ENCODE measurements at regions not wholly inside any gene's neighbourhood (a gene's known extent, or its start where the extent isn't known, plus 50 kb on each side); places are given as distances from the start of the nearest gene placed in this dataset.

DNA sequence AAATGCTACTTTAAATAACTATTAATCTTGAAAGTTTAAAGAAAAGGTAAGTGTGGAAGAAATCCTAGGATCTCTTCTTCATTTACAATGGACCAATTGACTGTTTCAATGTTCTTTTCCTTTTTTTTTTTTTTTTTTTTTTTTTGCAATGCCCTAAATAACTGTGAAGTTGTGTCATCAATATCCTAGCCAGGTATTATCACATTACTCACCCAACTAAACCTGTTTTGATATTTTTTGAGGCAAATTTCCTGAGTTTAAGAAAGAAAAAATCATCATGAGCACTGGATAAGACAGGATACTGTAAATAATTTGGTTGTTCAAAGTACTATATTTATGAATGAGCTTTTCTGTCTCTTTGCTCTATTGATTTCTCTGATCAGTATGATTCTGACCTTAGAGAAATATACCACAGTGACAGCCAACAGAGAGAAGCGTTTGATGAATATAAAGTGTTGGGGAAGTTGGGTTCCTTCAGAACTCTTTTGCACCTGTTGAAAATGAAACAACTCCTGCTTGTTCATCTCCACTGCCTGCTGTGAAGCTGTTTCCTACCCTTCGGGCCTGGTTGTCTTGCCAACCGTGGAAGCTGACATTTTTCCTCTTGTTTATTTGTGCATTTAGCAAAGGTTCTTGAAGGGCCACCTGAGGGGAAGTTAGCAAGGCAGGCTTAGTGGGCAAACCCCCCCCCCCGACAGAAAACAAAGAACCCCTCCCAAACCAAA is 1220.5 kb upstream of the SLC10A2 start:
- Histone ChIP-seq H3K9me3 (no peaks in the 10 kb centered on the region), H3K36me3 (ENCODE audit: control insufficient read depth in 2 of 2, extremely low read depth in 1 of 2, insufficient read depth in 1 of 2, low read length in 1 of 2) (no peaks in the 10 kb centered on the region), H3K4me1 (ENCODE audit: control insufficient read depth in 1 of 2, extremely low read depth in 1 of 2, insufficient read depth in 2 of 2, low read length in 2 of 2) (no peaks in the 10 kb centered on the region), H3K27ac (ENCODE audit: low read length) (no peak overlapping the region), H3K4me3 (ENCODE audit: control insufficient read depth in 1 of 2, extremely low read depth in 1 of 2, low read length in 1 of 2) (no peak overlapping the region), H3K27me3 (replicated peaks in 1 of 2; ENCODE audit: control insufficient read depth in 2 of 2, extremely low read depth in 1 of 2, insufficient read depth in 2 of 2, low read length in 1 of 2) (no peaks in the 10 kb centered on the region)
- Mint-ChIP-seq H3K9me3 (peaks cover 0 to 3% (median 0%) of the 10 kb centered on the region in 3 donors), H3K4me1 (no peaks in the 10 kb centered on the region), H3K4me3 (no peak overlapping the region), H3K36me3 (no peaks in the 10 kb centered on the region), H3K27me3 (no peaks in the 10 kb centered on the region), H3K27ac (no peak overlapping the region)
- ChIA-PET POLR2A (no interaction called here), CTCF (no interaction called here)
- no peak for ATAC-seq (replicated peaks in 1 of 4)
- DNase-seq: no peak
- no CpG with 5 or more reads among the region's 4 CpGs for WGBS (ENCODE audit: insufficient coverage)

DNA sequence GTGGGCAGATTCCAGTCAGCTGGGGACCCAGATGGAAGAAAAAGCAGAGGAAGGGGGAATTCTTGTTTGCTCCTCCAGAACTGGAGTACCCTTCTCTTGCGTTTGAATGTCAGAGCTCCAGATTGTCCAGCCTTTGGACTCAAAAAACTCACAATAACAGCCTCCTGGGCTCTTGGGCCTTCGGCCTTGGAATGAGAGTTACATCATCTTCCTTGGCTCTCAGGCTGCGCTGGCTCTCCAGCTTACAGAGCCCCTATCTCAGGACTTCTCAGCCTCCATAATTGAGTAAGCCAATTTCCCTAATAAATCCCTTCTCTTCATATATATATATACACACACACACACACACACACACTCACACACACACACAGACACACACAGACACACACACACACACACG is 1215.7 kb upstream of the SLC10A2 start:
- ATAC-seq (replicated peaks in 1 of 4) (no peak), DNase-seq (no peak)
- Histone ChIP-seq H3K36me3 (ENCODE audit: control insufficient read depth in 2 of 2, extremely low read depth in 1 of 2, insufficient read depth in 1 of 2, low read length in 1 of 2) (no peaks in the 10 kb centered on the region), H3K4me1 (ENCODE audit: control insufficient read depth in 1 of 2, extremely low read depth in 1 of 2, insufficient read depth in 2 of 2, low read length in 2 of 2) (no peaks in the 10 kb centered on the region), H3K27ac (ENCODE audit: low read length) (no peak overlapping the region), H3K4me3 (ENCODE audit: control insufficient read depth in 1 of 2, extremely low read depth in 1 of 2, low read length in 1 of 2) (no peak overlapping the region), H3K27me3 (replicated peaks in 1 of 2; ENCODE audit: control insufficient read depth in 2 of 2, extremely low read depth in 1 of 2, insufficient read depth in 2 of 2, low read length in 1 of 2) (no peaks in the 10 kb centered on the region), H3K9me3 (no peaks in the 10 kb centered on the region)
- CTCF ChIA-PET: no interaction called here
- no peak overlapping the region for H3K27ac Mint-ChIP-seq
- POLR2A ChIA-PET: no interaction called here
- H3K9me3 Mint-ChIP-seq: peaks cover 0 to 8% (median 3%) of the 10 kb centered on the region in 3 donors
- H3K27me3 Mint-ChIP-seq: no peaks in the 10 kb centered on the region
- H3K4me3 Mint-ChIP-seq: no peak overlapping the region
- WGBS (ENCODE audit: insufficient coverage): 69% methylated on average over 2 of the region's 4 CpGs
- no peaks in the 10 kb centered on the region for H3K36me3 Mint-ChIP-seq
- no peaks in the 10 kb centered on the region for H3K4me1 Mint-ChIP-seq

GRCh38 chr13:104270731-104271130 is 1204.5 kb upstream of the SLC10A2 start:
- Mint-ChIP-seq H3K4me1 (no peaks in the 10 kb centered on the region), H3K9me3 (peaks cover 4 to 11% (median 10%) of the 10 kb centered on the region in 3 donors), H3K27ac (no peak overlapping the region), H3K4me3 (no peak overlapping the region), H3K36me3 (no peaks in the 10 kb centered on the region), H3K27me3 (no peaks in the 10 kb centered on the region)
- H3K27me3 ChIP-seq (replicated peaks in 1 of 2; ENCODE audit: control insufficient read depth in 2 of 2, extremely low read depth in 1 of 2, insufficient read depth in 2 of 2, low read length in 1 of 2): no peaks in the 10 kb centered on the region
- H3K9me3 ChIP-seq: no peaks in the 10 kb centered on the region
- no peaks in the 10 kb centered on the region for H3K36me3 ChIP-seq (ENCODE audit: control insufficient read depth in 2 of 2, extremely low read depth in 1 of 2, insufficient read depth in 1 of 2, low read length in 1 of 2)
- CTCF ChIA-PET: no interaction called here
- WGBS (ENCODE audit: insufficient coverage): no CpG with 5 or more reads among the region's 3 CpGs
- H3K4me1 ChIP-seq (ENCODE audit: control insufficient read depth in 1 of 2, extremely low read depth in 1 of 2, insufficient read depth in 2 of 2, low read length in 2 of 2): no peaks in the 10 kb centered on the region
- no peak for ATAC-seq (replicated peaks in 1 of 4)
- POLR2A ChIA-PET: no interaction called here
- no peak for DNase-seq
- H3K4me3 ChIP-seq (ENCODE audit: control insufficient read depth in 1 of 2, extremely low read depth in 1 of 2, low read length in 1 of 2): no peak overlapping the region
- H3K27ac ChIP-seq (ENCODE audit: low read length): no peak overlapping the region

DNA sequence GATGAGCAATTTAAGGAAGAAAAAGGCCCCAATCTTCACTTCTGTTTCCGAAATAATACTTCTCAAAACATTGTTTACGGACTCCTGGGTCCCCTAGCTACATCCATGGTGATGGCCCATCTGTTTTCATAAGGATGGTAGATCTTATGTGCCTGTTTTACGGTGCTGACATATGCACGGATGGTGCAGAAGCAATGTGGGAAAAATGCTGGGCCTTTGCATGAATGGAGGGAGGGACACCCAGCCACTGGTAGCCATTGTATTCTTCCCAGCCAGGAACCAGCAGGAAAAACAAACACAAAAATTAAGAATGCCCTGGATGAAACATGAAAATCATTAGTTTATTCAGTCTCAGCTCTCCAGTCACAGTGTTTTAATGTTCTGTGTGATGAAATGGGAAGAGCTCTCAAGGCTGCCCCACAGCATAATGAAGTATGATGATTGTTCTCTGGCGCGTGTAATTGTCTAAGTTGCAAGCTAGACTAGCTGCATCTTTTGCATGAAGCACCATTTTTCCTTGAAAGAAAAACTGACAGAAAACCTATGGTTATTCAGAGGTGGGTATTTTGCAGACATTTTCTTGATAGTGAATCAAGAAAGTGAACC is 1201.1 kb upstream of the SLC10A2 start:
- WGBS (ENCODE audit: insufficient coverage): no CpG with 5 or more reads among the region's 6 CpGs

GRCh38 chr13:104256701-104257100 is 1190.5 kb upstream of the SLC10A2 start:
- DNase-seq (no peak), ATAC-seq (replicated peaks in 1 of 4) (no peak)
- H3K27ac ChIP-seq (ENCODE audit: low read length): no peak overlapping the region
- H3K4me1 ChIP-seq (ENCODE audit: control insufficient read depth in 1 of 2, extremely low read depth in 1 of 2, insufficient read depth in 2 of 2, low read length in 2 of 2): no peaks in the 10 kb centered on the region
- H3K9me3 ChIP-seq: no peaks in the 10 kb centered on the region
- H3K4me1 Mint-ChIP-seq: no peaks in the 10 kb centered on the region
- POLR2A ChIA-PET: interaction anchor here in 1 of 2 donors (0.7 kb wide), 1 partner anchor 9 kb away, joined by 6 read pairs; no protein-coding TSS in a partner anchor
- no peak overlapping the region for H3K4me3 Mint-ChIP-seq
- H3K27me3 Mint-ChIP-seq: no peaks in the 10 kb centered on the region
- H3K4me3 ChIP-seq (ENCODE audit: control insufficient read depth in 1 of 2, extremely low read depth in 1 of 2, low read length in 1 of 2): no peak overlapping the region
- CTCF ChIA-PET: no interaction called here
- no peaks in the 10 kb centered on the region for H3K36me3 Mint-ChIP-seq
- no peaks in the 10 kb centered on the region for H3K27me3 ChIP-seq (replicated peaks in 1 of 2; ENCODE audit: control insufficient read depth in 2 of 2, extremely low read depth in 1 of 2, insufficient read depth in 2 of 2, low read length in 1 of 2)
- H3K9me3 Mint-ChIP-seq: no peaks in the 10 kb centered on the region
- H3K36me3 ChIP-seq (ENCODE audit: control insufficient read depth in 2 of 2, extremely low read depth in 1 of 2, insufficient read depth in 1 of 2, low read length in 1 of 2): no peaks in the 10 kb centered on the region
- H3K27ac Mint-ChIP-seq: no peak overlapping the region
- WGBS (ENCODE audit: insufficient coverage): 100% methylated on average over 1 of the region's 3 CpGs

More for the DNA sequence above, 1201.1 kb upstream of the SLC10A2 start:
- Histone ChIP-seq H3K27ac (ENCODE audit: low read length) (no peak overlapping the region), H3K4me3 (ENCODE audit: control insufficient read depth in 1 of 2, extremely low read depth in 1 of 2, low read length in 1 of 2) (no peak overlapping the region), H3K27me3 (replicated peaks in 1 of 2; ENCODE audit: control insufficient read depth in 2 of 2, extremely low read depth in 1 of 2, insufficient read depth in 2 of 2, low read length in 1 of 2) (no peaks in the 10 kb centered on the region), H3K36me3 (ENCODE audit: control insufficient read depth in 2 of 2, extremely low read depth in 1 of 2, insufficient read depth in 1 of 2, low read length in 1 of 2) (no peaks in the 10 kb centered on the region), H3K9me3 (no peaks in the 10 kb centered on the region), H3K4me1 (ENCODE audit: control insufficient read depth in 1 of 2, extremely low read depth in 1 of 2, insufficient read depth in 2 of 2, low read length in 2 of 2) (no peaks in the 10 kb centered on the region)
- no peaks in the 10 kb centered on the region for H3K36me3 Mint-ChIP-seq
- H3K9me3 Mint-ChIP-seq: peaks cover 6 to 11% (median 6%) of the 10 kb centered on the region in 3 donors
- ChIA-PET POLR2A (no interaction called here), CTCF (no interaction called here)
- no peak overlapping the region for H3K4me3 Mint-ChIP-seq
- ATAC-seq (replicated peaks in 1 of 4) (no peak), DNase-seq (no peak)
- H3K4me1 Mint-ChIP-seq: no peaks in the 10 kb centered on the region
- H3K27ac Mint-ChIP-seq: no peak overlapping the region
- no peaks in the 10 kb centered on the region for H3K27me3 Mint-ChIP-seq

DNA sequence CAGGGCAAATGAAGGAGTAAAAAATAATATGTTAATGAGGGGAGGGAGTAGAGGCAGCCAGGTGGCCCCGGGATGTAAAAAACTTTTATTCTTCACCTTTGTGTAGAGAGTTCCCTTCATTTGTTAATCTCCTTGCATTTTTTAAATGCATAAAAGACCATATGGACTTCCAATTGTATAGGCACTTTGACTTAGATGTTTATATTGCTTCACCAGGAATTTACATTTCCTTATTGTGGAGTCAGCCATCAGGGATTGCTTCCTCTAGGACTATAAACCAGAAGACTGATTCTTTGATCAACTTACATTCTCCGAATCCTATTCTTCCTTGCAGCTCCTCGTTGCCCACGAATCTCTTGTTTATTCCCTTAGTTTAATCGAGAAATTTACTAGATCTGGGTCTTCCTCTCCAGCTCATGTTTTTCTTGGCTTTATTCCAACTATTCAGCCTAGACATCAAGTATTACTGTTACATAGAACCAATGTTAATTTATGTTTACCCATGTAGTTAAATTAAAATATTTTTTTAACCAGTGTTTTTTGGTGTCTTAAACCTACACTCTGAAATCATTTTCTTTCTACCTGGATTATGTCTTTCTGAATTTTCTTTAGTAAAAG is 1187.0 kb upstream of the SLC10A2 start:
- Mint-ChIP-seq H3K27ac (no peak overlapping the region), H3K9me3 (no peaks in the 10 kb centered on the region), H3K4me3 (no peak overlapping the region), H3K4me1 (no peaks in the 10 kb centered on the region), H3K36me3 (no peaks in the 10 kb centered on the region), H3K27me3 (no peaks in the 10 kb centered on the region)
- 66% methylated on average over 4 of the region's 5 CpGs for whole genome bisulfite sequencing (ENCODE audit: insufficient coverage)
- no peaks in the 10 kb centered on the region for H3K36me3 ChIP-seq (ENCODE audit: control insufficient read depth in 2 of 2, extremely low read depth in 1 of 2, insufficient read depth in 1 of 2, low read length in 1 of 2)
- no peak for DNase-seq
- no peak overlapping the region for H3K27ac ChIP-seq (ENCODE audit: low read length)
- no peak for ATAC-seq (replicated peaks in 1 of 4)
- H3K4me1 ChIP-seq (ENCODE audit: control insufficient read depth in 1 of 2, extremely low read depth in 1 of 2, insufficient read depth in 2 of 2, low read length in 2 of 2): no peaks in the 10 kb centered on the region
- H3K27me3 ChIP-seq (replicated peaks in 1 of 2; ENCODE audit: control insufficient read depth in 2 of 2, extremely low read depth in 1 of 2, insufficient read depth in 2 of 2, low read length in 1 of 2): no peaks in the 10 kb centered on the region
- ChIA-PET CTCF (no interaction called here), POLR2A (no interaction called here)
- no peaks in the 10 kb centered on the region for H3K9me3 ChIP-seq
- no peak overlapping the region for H3K4me3 ChIP-seq (ENCODE audit: control insufficient read depth in 1 of 2, extremely low read depth in 1 of 2, low read length in 1 of 2)
